NT2/D1 (cell line): ENCODE measurements at regions not wholly inside any gene's neighbourhood (a gene's known extent, or its start where the extent isn't known, plus 50 kb on each side); places are given as distances from the start of the nearest gene placed in this dataset.

Experiments used
- SUZ12 ChIP-seq: IDR thresholded peaks from 2 replicates; pipeline ENCODE4 v1.6.1; 2011; ENCODE audit not compliant: insufficient read length, insufficient read depth; ENCODE audit errors: extremely low read depth
- YY1 ChIP-seq: IDR thresholded peaks from 2 replicates; pipeline ENCODE4 v1.6.1; 2011; ENCODE audit not compliant: insufficient read length, insufficient read depth
- ZNF274 ChIP-seq: IDR thresholded peaks from 2 replicates; pipeline ENCODE4 v1.6.1; 2011; ENCODE audit warnings: mild to moderate bottlenecking, low read depth, low read length

DNA sequence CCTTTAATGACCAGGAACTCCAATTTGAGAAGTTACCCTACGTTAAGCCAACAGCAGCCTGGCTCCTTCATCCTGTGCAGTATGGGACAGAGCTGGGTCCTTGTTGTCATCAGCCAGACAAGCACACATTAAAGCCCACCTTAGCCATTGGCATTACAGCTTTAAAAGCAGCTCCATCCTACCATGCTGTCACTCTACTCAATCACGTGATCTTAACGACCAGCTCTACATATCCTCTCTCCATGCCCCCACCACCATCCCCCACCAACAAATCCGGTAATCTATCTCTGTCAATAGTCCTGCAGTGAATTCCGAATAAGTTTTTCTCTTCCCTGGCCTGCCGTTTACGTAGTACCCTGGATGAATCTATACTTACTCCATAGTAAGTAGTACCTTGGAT, 82.9 kb upstream of the DGKG start:
- TF ChIP-seq YY1 (no peak), ZNF274 (no peak), SUZ12 (no peak)
